ENCODE measurements at regions not wholly inside any gene's neighbourhood (a gene's known extent, or its start where the extent isn't known, plus 50 kb on each side); places are given as distances from the start of the nearest gene placed in this dataset.

- TF ChIP-seq, protein P1, sequence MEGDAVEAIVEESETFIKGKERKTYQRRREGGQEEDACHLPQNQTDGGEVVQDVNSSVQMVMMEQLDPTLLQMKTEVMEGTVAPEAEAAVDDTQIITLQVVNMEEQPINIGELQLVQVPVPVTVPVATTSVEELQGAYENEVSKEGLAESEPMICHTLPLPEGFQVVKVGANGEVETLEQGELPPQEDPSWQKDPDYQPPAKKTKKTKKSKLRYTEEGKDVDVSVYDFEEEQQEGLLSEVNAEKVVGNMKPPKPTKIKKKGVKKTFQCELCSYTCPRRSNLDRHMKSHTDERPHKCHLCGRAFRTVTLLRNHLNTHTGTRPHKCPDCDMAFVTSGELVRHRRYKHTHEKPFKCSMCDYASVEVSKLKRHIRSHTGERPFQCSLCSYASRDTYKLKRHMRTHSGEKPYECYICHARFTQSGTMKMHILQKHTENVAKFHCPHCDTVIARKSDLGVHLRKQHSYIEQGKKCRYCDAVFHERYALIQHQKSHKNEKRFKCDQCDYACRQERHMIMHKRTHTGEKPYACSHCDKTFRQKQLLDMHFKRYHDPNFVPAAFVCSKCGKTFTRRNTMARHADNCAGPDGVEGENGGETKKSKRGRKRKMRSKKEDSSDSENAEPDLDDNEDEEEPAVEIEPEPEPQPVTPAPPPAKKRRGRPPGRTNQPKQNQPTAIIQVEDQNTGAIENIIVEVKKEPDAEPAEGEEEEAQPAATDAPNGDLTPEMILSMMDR (IDR thresholded peaks at IDR 0.05; ENCODE audit: borderline replicate concordance, extremely low read depth, low read length, poor library complexity, severe bottlenecking) = no peak
- TF ChIP-seq EZH2 (IDR thresholded peaks at IDR 0.05; ENCODE audit: borderline replicate concordance, low read depth, low read length, severe bottlenecking) = no peak
Measured at GRCh38 chr6:86775893-86776292, 161.4 kb upstream of the HTR1E start.
